Hepatocyte (in vitro differentiated cells): ENCODE measurements at regions not wholly inside any gene's neighbourhood (a gene's known extent, or its start where the extent isn't known, plus 50 kb on each side); places are given as distances from the start of the nearest gene placed in this dataset.

ENCODE experiments used
- CTCF ChIP-seq: fragments of 200-600 bp; sonication (generic); IDR thresholded peaks from 2 replicates; pipeline ENCODE4 v1.5.1; 2016; ENCODE audit warnings: antibody characterized with exemption, mild to moderate bottlenecking; ENCODE audit not compliant: poor library complexity
- EZH2 ChIP-seq: fragments of 200-600 bp; sonication (generic); IDR thresholded peaks from 2 replicates; pipeline ENCODE4 v1.6.1; 2016; ENCODE audit warnings: antibody characterized with exemption, mild to moderate bottlenecking, borderline replicate concordance

- no peak for TF ChIP-seq CTCF
- no peak for TF ChIP-seq EZH2
Measured at GRCh38 chr11:13108416-13108815, 99.3 kb downstream of the RASSF10 start.
